ENCODE measurements at regions not wholly inside any gene's neighbourhood (a gene's known extent, or its start where the extent isn't known, plus 50 kb on each side); places are given as distances from the start of the nearest gene placed in this dataset.

DNA sequence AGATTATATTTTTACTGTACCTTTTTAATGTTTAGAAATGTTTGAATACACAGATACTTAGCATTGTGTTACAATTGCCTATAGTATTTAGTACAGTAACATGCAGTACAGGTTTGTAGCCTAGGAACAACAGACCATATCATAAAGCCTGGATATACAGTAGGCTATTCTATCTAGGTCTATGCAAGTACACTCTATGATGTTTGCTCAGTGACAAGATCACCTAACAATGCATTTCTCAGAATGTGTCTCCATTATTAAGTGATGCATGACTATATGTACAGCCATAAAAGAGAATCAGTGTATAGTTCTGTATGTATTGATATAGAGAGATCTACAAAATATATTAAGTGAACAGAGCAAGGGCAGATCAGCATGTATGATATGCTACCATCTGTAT, 616.4 kb downstream of the XIRP2 start:
- no peak for DNase-seq (ENCODE audit: low read depth)
- H3K4me3 ChIP-seq (ENCODE audit: low read length): no peak overlapping the region
- TF ChIP-seq, protein P1, sequence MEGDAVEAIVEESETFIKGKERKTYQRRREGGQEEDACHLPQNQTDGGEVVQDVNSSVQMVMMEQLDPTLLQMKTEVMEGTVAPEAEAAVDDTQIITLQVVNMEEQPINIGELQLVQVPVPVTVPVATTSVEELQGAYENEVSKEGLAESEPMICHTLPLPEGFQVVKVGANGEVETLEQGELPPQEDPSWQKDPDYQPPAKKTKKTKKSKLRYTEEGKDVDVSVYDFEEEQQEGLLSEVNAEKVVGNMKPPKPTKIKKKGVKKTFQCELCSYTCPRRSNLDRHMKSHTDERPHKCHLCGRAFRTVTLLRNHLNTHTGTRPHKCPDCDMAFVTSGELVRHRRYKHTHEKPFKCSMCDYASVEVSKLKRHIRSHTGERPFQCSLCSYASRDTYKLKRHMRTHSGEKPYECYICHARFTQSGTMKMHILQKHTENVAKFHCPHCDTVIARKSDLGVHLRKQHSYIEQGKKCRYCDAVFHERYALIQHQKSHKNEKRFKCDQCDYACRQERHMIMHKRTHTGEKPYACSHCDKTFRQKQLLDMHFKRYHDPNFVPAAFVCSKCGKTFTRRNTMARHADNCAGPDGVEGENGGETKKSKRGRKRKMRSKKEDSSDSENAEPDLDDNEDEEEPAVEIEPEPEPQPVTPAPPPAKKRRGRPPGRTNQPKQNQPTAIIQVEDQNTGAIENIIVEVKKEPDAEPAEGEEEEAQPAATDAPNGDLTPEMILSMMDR (conservative IDR thresholded peaks at IDR 0.05; ENCODE audit: low read length): no peak

DNA sequence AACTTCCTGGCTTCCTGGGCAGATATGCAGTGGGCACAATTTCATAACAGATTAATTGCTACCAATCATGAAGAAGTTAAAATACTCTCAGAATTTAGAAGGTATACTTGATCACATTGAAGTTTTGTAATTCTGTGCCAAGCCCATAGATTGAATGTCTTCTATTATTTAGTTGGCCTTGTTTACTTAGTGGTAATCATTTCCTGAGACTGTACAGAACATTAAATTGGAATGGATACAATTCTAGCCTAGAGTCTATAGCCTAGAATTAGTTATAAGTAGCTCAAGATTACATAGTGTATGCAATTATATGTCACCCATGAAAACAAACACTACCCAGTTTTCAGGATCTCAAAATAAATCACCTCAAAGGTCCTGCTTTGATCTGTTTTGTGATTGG, 615.8 kb downstream of the XIRP2 start:
- TF ChIP-seq, protein P1 (conservative IDR thresholded peaks at IDR 0.05; ENCODE audit: low read length): no peak

DNA sequence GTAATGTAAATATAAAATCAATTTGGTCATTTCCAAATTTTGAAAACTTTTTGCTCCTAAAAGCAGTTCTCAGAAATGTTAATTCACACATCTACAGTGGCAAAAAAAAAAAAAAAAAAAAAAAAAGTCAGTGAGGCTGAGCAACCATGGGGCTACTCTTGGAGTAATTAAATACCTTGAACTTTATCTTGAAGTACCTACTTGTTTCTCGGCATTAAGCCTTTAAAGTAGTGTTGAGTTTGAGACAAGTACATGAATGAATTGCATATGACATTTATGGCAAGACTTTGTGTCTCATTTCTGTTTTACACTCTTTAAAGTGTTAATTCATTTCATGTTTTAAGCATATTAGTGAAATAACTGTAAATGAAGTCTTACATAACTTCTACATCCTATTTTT, 613.3 kb downstream of the XIRP2 start:
- DNase-seq (ENCODE audit: low read depth): no peak
- TF ChIP-seq, protein P1 (conservative IDR thresholded peaks at IDR 0.05; ENCODE audit: low read length): no peak

More for the DNA sequence above, 615.8 kb downstream of the XIRP2 start:
- H3K4me3 ChIP-seq (ENCODE audit: low read length): no peak overlapping the region
- DNase-seq (ENCODE audit: low read depth): no peak

DNA sequence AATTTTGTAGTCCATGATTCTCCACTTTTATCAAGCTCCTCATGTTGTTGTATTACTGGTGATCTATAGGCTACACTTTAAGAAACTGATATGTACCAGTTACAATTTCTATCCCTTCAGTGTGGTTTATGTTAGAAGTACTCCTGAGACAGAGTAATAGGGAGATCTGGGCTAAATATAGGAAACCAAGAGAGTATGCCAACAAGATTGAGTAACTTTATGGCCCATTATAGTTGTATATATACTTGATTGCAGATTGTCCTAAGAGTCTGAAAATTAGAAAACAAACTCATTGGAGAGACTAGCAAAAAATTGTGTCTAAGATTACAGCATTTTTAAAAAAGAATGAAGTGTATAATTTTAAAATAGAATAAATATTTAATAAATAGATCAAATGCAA, 605.6 kb downstream of the XIRP2 start:
- TF ChIP-seq, protein P1 (conservative IDR thresholded peaks at IDR 0.05; ENCODE audit: low read length): no peak
- no peak overlapping the region for H3K4me3 ChIP-seq (ENCODE audit: low read length)

More for the DNA sequence above, 613.3 kb downstream of the XIRP2 start:
- H3K4me3 ChIP-seq (ENCODE audit: low read length): no peak overlapping the region

DNA sequence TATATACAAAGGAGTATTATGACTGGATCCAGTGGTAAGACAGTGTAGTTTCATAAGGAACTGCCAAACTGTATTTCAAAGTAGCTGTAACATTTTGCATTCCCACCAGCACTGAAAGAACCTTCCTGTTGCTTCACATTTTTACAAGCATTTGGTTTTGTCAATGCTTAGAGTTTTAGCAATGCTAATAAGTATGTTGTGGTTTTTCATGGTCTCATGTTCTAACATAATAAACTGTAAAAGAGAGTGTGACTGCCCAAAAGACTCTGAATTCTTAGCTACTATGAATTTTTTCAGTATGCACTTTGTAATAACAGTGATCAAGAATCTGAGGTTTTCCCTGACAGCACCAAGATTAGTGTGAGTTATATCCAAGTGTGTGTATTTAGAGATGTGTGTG, 604.2 kb downstream of the XIRP2 start:
- no peak for DNase-seq (ENCODE audit: low read depth)
- no peak overlapping the region for H3K4me3 ChIP-seq (ENCODE audit: low read length)
- TF ChIP-seq, protein P1 (conservative IDR thresholded peaks at IDR 0.05; ENCODE audit: low read length): no peak

More for the DNA sequence above, 605.6 kb downstream of the XIRP2 start:
- DNase-seq (ENCODE audit: low read depth): no peak

DNA sequence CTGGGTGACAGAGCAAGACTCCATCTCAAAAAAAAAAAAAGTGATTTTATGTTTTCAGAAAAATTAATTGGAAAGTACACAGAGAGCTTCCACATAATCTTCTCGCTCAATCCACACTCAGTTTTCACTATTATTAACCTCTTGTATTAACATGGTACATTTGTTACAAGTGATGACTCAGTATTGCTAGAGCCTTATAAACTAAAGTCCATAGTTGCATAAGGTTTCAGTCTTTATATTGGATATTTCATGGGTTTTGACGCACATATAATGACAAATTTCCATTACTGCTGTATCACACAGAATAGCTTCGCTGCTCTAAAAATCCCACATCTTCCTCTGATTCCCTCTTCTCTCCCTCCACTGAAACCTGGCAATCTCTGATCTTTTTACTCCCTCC, 603.5 kb downstream of the XIRP2 start:
- H3K4me3 ChIP-seq (ENCODE audit: low read length): no peak overlapping the region
- no peak for DNase-seq (ENCODE audit: low read depth)
- TF ChIP-seq, protein P1 (conservative IDR thresholded peaks at IDR 0.05; ENCODE audit: low read length): no peak

DNA sequence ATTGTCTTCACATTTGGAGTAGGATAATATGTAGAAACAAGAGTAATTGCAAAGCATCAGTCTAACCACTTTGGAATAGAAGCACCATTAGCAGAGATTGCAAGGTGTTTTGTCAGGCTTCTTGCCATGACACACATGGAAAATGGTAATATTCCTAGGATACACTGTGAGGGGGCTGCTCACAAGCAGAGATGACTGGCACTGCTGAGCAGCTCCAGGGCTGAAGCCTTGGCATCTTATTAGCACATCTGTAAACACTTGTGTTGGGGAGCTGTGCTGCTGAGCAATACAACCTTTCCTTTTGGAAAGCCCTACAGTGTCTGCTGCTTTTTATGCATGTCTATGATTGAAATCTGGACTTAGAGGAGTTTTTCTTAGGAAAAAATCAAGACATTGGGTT, 602.2 kb downstream of the XIRP2 start:
- H3K4me3 ChIP-seq (ENCODE audit: low read length): no peak overlapping the region
- no peak for DNase-seq (ENCODE audit: low read depth)
- TF ChIP-seq, protein P1 (conservative IDR thresholded peaks at IDR 0.05; ENCODE audit: low read length): no peak

Data from AG10803 (cell line).